Left lobe of liver (tissue), 2 donors: ENCODE measurements at regions not wholly inside any gene's neighbourhood (a gene's known extent, or its start where the extent isn't known, plus 50 kb on each side); places are given as distances from the start of the nearest gene placed in this dataset.
"Not testable (repeated sequence)": the region's sequence is repeated elsewhere in the genome, so short reads cannot be mapped to it uniquely, and the experiment has no call there.

Source experiments
- ATAC-seq: fragments of 200-7000 bp; cut with Tn5 transposase; one replicate; pipeline ENCODE4 v1.9.1; 2020; ENCODE audit warnings: mild to moderate bottlenecking, moderate library complexity
- DNase-seq: peaks from one replicate; pipeline ENCODE4 v3.0.0-alpha.2; 2020; ENCODE audit warnings: low spot score
- donor health status: DM: no; HTN: no; CAD: no; lungs with moderate emphysema.
- donor health status: DM: no; HTN: yes; CAD: no.

DNA sequence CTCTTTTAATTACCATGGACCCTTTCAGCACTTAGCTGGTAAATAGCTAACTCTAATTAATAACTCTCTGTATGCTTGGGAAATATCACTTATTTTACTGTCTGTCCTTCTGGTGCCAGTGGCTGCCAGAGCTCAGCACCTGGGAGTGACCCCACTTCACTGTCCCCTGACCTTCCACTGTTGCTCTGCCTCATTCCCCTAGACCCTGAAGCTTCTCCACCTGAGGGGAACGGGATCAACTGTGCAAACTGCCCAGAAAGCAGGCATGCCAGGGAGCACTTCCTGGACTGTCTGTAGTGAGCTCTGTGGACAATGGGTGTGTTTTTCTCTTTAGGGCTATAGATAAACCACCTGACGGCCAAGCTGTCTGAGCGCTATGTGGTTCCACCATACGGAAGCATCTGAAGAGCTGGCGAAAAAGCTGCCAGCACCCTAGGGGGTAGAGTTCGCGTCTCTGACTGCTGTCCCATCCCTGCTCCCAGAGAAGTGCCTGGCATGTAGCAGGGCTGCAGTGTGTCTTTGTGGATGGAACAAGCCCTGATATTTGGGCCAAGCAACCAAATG, 106.3 kb upstream of the FOXA2 start:
- ATAC-seq (peak; percentile 26), DNase-seq (no peak)

DNA sequence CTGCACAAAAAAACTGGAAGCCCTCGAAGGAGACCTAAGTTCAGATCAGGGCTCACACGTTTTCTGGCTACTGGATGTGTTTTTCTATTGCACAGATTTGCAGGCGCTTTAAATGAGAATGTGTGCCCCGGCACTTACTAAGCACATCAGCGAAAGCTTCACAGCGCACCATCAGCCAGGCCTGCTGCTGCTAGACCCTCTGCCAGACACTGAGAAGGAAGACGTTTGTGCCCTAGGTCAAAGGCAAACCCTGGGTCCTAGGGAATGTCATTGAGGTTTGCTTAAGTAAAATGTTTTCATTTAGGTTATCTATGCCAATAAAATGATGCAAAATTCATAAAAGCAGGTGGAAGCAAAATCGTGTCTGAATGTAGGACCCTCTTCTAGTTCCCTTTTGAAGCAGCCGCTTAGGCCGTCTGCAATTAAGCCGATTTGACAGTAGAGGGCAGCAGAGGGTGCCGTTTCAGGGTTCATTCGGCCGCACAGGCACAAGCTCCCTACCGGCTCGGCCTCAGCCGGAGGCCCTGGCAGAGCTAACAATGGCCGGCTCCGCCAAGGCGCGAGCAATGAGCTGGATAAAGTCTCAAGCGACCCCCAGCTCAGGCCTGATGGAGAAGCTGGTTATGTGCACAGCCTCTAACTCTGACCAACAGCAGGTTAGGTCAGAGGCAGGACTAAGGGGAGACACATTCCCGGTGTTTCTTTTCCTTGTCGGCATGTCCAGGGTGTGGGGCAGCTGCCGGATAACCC, 107.2 kb upstream of the FOXA2 start:
- peak; percentile 76 for DNase-seq
- peak; percentile 97 for ATAC-seq

DNA sequence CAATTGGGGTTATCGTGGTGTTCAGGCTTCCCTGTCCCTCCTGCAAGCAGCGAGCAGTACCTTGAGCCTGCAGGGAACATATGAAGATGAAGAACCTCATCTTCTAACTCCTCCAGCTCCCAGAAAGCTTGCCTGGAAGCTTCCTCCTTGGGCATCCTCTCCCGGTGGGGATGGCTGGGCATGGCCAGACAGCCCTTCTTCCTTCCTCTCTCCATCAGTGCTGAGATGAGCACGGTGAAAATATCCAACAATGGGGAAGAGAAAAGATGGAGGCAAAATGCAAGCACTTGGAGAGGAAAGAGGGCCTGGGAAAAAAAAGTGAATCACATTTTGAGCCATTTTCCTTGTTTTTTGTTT, 107.7 kb upstream of the FOXA2 start:
- DNase-seq (no peak), ATAC-seq (no peak)

GRCh38 chr20:22692620-22693019, 108.2 kb upstream of the FOXA2 start:
- ATAC-seq, DNase-seq: not testable (repeated sequence)

- DNase-seq: no peak
- no peak for ATAC-seq
Observed at GRCh38 chr20:22696759-22697158, 112.4 kb upstream of the FOXA2 start.

- no peak for ATAC-seq
- no peak for DNase-seq
Observed at GRCh38 chr20:22698259-22698842, 114.0 kb upstream of the FOXA2 start.

GRCh38 chr20:22699396-22699795, 115.0 kb upstream of the FOXA2 start:
- DNase-seq (no peak), ATAC-seq (no peak)

GRCh38 chr20:22700367-22700766, 116.0 kb upstream of the FOXA2 start:
- DNase-seq: no peak

DNA sequence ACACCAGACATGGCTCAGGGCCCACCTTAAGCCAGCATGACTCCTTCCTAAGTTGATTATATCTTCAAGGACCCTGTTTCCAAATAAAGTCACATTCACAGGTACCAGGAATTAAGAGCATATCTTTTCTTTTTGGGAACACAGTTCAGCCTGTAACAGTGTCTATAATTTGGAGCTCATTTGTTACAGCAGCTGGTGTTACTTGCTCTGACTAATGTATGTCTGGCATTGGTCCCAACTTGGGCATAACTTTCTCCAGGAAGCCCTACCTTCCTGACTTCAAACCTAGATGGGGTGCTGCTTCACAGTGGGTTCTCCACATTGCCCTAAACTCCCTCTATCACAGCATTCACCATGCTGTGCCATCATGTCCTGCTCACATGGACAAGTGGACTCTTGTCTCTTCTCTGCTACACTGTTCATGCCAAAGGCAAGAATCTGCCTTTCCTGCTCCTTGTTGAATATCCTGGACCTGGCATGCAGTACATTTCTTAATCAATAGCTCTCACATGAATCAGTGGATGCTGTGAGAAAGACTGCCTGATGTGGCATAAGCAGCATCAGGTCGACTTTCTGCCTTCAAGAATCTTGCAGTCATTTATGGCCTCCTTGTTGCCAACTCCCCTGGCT, 117.4 kb upstream of the FOXA2 start:
- no peak for DNase-seq
- ATAC-seq: no peak

More at GRCh38 chr20:22700367-22700766, 116.0 kb upstream of the FOXA2 start:
- ATAC-seq: no peak

DNA sequence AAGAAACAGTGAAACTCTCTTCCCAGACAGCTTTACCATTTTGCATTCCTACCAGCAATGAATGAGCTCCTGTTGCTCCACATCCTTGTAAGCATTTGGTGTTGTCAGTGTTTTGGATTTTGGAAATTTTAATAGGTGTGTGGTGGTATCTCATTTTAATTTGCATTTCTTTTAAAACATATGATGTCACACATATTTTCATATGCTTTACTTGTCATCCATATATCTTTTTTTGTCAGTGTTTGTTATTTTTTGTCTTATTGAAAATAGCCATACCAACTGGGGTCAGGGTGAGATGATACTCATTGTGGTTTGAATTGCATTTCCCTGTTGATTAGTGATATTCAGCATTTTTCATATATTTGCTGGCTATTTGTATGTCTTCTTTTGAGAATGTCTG, 119.5 kb upstream of the FOXA2 start:
- ATAC-seq (no peak), DNase-seq (no peak)

DNA sequence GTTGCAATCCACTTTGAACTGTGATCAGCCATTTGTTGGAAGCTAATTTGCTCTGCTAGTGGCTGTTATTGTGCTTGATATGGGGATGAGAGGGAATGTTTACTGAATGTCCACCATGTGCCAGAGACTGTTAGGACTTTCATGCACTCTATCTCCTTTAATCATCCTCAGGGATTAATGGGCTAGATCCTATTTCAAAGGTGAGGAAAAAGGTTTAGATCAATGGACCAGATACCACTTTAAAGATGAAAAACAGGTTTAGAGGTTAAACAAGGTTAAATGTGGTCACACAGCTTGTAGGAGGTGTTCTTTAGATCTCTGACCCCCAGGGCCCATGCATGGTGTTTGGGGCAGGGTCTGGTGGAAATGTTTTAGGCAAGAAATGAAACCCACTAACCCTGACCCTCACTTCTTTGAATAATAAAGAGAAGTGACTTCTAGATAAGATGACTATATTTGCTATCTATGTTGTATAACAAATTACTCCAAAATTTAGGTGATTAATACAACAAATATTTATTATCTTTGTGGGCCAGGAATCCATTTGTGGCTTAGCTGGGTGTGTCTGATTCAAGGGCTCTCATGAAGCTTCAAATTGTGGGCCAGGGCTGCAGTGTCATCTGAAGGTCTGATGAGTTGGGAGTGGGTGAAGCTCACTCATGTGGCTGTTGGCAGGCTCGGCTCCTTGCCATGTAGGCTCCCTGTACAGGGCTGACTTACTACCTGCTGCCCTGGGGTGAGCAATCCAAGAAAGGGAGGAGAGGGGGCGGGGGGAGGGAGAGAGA, 127.8 kb upstream of the FOXA2 start:
- DNase-seq: no peak

DNA sequence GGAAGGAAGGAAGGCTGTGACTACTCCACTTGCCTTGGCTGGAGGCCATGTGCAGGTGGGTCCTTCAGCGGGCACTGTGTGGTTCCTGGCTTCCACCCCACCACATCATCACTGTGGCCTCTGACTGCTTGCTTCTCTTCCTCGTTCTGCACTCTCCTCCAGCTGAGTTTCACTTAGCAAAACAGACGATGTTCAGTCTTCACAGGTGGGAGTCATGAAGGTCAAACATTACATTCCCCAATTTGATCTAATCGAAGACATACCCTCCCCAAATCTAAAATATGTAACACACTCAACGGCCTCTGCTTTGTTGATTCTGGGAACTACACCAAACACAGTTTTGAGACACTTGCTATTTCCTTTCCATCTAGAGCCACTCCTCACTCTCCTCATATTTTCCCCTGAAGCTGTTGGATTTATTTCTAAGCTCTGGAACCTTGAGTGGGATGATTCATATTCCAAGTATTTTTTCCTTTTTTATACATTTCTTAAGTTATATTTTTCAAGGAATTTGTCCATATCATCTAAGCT, 132.5 kb upstream of the FOXA2 start:
- ATAC-seq (no peak), DNase-seq (no peak)

More for the DNA sequence above, 127.8 kb upstream of the FOXA2 start:
- ATAC-seq: no peak

GRCh38 chr20:22717466-22717865, 133.1 kb upstream of the FOXA2 start:
- ATAC-seq: no peak
- DNase-seq: no peak

GRCh38 chr20:22719167-22719591, 134.8 kb upstream of the FOXA2 start:
- no peak for DNase-seq
- ATAC-seq: peak; percentile 38

DNA sequence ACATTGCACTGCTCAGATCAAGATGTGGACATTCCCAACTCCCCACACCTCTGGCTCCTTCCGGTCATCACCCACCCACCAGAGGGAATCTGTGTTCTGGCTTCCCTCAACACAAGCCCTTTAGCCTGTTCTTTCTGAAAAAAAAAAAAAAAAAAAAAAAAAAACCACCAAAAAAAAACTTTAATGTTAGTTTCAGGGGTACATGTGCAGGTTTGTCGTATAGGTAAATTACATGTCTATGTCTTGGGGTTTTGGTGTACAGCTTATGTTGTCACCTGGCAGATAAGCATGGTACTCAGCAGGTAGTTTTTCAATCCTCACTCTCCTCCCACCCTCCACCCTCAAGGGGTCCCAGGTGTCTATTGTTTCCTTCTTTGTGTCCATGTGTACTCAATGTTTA, 135.8 kb upstream of the FOXA2 start:
- DNase-seq (no peak), ATAC-seq (no peak)

GRCh38 chr20:22722811-22723210, 138.4 kb upstream of the FOXA2 start:
- no peak for ATAC-seq
- DNase-seq: no peak

- no peak for ATAC-seq
- no peak for DNase-seq
Observed at GRCh38 chr20:22723659-22724058, 139.3 kb upstream of the FOXA2 start.

DNA sequence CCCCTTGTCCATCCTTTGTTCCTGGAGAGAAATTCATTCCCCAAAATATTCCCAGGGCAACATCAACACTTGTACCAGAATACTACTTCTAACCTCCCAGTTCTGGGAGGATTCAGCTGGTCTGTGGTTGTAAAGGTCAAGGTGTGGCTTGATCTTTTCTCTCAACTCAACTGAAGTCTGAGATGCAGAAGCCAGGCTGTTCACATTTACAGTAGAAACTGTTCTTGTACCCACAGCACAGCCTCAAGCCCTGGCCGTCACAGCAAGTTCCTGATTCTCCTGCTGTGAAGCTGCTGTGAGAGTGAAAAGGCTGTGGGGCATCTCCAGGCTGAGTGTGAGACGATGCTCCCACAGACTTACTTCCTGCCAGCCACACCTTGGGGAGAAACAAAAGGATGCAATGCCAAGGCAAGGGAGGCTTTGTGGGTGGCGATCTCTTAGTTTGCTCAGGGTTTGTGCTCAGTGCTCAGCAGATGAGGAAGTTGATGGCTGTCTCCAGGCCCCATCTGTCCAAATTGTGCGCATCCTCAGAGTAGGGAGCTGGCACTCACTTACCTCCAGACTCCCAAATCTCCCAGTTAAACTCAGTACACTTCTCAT, 143.9 kb upstream of the FOXA2 start:
- ATAC-seq (no peak), DNase-seq (no peak)

DNA sequence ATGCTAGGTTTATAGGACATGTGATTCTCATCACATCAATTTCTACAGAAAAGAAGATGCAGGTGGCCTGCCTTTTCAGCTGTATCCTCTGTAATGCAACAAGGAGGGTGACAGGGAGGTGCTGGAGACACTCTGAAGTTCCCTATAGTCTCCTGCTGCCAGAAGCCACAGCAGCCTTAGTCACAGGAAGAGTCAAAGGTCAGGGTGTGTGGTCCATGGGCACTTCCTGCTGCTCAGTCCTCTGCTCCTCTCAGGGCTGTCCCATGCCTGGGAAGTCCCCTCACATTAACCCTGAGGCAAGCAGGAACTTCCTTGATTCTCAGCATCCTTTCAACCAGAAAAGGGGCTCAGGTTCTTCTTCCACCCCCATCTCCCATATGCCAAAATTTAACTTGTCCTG, 144.8 kb upstream of the FOXA2 start:
- DNase-seq: no peak
- ATAC-seq: no peak

DNA sequence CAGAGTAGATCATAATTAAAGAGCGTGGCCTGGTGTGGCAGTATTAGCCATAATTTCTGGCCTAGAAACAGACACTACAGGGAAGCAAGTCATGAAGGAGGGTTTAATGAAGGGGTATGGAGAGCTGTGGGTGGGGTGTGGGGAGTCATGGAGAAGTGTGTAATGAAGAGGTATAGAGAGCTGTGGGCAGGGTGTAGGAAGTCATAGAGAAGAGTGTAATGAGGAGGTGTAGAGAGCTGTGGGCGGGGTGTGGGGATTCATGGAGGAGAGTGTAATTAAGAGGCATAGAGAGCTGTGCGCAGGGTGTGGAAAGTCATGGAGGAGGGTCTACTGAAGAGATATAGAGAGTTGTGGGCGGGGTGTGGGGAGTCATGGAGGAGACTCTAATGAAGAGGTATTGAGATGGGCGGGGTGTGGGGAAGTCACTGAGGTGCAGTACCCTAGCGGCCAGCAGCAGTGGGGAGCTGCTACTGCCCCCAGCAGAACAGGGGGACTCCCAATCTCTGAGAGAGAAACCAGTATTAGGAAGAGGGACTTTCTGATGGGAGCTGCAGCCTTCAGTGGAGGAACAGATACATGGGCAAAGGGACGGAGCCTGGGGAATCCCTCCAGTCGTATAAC, 145.4 kb upstream of the FOXA2 start:
- no peak for ATAC-seq
- DNase-seq: no peak
